HG02973 (cell line): ENCODE measurements at regions not wholly inside any gene's neighbourhood (a gene's known extent, or its start where the extent isn't known, plus 50 kb on each side); places are given as distances from the start of the nearest gene placed in this dataset.
"Not testable (repeated sequence)": the region's sequence is repeated elsewhere in the genome, so short reads cannot be mapped to it uniquely, and the experiment has no call there.

Experiments
- ATAC-seq: cut with Tn5 transposase; IDR thresholded peaks from one replicate; pipeline ENCODE4 v1.9.1; 2021; ENCODE audit warnings: moderate library complexity; ENCODE audit not compliant: unreplicated experiment

DNA sequence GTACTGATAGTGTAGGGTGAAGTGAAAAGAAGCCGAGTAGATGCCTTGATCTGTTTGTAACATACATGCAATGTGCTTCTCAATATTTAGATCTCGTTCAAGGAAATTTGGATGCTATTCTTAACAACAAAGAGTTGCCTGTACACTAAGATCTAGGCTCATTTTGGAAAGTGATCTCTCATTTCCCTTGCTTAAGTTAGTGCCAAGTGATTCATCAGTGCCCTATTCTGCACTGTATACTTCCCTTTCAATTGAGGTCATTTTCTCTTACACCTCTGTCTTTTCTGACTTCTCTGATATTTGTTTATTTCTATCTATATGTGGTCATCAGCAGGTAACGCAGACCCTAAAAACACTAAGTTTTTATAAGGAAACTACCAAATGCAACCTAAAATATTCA lies 528.6 kb upstream of the PTPRD start:
- no peak for ATAC-seq

DNA sequence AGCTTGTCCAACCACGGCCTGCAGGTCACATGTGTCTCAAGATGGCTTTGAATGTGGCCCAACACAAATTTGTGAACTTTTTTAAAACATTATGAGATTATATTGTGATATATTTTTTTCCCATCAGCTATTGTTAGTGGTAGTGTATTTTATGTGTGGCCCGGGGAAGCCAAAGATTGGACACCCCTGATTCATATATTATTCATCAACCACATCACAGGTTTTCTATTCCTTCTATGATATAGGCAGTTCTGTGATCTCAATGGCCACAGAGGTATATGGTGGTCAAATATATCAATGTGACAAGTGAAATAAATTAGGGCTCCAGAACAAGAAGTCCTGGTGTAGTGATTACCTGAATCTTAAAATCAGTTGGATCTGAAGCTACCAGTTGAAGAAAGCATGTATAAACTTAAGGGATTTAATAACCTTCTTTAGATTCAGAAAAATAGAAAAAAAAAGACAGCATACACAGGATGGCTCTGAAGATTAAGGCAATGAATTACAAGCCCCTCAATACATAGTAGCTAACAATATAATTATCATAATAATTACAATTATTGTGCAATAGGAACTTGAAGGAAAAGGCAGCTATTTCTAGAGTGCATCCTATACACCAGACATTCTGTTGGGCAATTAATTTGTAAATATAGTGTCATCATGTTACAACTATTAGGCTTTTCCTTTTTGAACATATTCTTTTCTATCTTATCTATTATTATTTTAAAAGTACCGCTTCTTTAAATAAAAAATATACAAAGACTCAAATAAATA lies 530.4 kb upstream of the PTPRD start:
- no peak for ATAC-seq

DNA sequence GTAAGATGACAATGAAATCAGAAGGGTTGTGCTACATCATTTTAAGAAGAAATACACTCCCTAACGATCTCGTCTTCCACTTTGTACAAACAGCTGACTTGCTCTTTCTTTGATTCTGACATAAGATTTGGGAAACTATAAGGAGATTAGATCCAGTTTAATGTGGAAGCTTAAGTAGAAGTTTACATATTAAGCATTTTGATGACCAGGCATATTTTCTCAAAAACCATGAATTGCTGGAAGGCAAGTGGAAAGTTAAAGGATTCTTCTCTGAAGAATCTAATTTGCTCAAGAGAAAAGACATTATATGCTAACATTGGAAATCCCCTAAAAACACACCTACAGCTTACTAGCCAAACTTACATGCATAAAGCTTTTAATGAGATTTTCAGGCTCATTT lies 531.9 kb upstream of the PTPRD start:
- no peak for ATAC-seq

DNA sequence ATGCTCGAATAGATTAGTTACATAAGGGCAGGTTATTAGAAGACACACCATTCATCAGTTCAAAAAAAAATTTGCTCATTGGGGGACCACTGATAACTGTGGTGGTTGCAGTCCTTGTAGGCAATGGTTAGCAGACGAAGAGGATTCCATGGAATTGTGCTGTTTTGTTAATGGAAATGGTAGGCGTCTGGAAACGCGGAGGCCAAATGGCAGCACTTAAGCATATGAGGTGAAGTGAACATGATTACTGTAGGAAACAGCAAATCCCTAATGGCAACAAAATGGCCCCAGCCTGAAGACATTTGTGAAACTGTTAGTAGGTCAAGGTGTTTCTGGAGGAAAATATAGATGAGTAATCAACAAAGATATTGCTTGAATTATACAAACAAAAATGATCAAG lies 535.4 kb upstream of the PTPRD start:
- no peak for ATAC-seq

DNA sequence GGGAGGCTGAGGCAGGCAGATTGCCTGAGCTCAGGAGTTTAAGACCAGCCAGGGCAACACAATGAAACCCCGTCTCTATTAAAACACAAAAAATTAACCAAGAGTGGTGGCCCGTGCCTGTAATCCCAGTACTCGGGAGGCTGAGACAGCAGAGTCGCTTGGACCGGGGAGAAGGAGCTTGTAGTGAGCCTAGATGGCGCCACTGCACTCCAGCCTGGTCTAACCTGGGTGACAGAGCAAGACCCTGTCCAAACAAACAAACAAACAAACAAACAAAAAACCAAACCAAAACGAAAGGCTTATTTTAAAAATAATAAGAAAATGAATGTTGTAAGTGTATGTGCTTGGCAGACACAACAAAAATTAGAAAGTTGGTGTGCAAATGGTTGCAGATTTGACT lies 536.3 kb upstream of the PTPRD start:
- no peak for ATAC-seq

DNA sequence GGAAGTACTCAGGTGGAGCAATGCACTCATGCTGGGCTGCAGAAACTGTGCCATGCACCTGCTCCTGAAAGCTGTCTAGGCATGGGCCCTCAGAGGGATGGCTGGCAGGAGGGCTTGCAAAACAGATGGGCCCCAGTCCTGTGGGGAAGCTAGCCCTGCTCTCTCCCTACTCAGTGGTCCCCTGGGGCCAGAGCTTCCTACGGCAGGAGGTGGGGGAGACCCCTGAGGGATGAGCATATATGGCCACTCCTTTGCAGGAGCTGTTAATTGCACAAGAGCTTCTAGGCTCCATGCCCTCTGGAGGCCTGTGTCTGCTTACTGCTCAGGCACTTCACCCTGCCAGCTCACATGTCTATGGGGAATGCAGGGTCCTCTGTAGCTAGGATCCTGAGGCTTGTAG lies 545.3 kb upstream of the PTPRD start:
- ATAC-seq, result no peak

DNA sequence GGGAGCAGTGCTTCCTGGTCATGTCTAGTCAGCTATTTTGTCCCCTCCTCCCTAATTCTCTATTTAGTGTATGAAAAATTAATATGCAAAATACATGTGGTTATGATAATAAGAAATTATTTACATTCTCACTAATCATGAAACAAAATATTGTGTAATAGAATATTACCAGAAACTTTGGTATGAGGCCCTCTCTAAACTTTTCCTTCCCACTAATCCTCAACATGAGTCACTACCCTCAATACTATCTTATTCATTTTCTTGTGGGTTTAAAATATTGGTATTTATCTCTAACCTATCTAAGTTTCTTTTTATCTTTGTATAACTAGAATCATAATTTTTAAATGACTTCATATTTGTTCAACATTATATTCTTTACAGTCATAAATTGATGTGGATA lies 545.9 kb upstream of the PTPRD start:
- no peak for ATAC-seq

DNA sequence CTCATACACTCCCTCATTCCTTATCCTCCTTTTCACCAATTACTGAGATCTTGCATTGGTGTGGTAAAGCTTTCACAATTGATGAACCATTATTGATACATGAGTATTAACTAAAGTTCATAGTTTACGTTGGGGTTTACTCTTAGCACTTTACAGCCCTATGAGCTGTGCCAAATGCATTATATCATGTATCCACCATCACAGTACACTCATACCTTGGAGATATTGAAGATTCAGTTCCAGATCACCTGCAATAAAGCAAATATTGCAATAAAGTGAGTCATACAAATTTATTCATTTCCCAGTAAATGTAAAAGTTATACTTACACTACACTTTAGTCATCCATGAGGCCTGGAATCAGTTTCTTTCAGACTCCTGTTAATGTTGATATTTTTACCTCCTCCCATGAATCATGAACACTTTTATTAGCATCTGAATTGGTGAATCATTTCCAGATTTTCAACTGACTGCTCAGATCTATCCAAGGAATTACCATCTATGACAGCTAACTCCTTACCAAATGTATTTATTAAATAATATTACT lies 546.6 kb upstream of the PTPRD start:
- no peak for ATAC-seq

DNA sequence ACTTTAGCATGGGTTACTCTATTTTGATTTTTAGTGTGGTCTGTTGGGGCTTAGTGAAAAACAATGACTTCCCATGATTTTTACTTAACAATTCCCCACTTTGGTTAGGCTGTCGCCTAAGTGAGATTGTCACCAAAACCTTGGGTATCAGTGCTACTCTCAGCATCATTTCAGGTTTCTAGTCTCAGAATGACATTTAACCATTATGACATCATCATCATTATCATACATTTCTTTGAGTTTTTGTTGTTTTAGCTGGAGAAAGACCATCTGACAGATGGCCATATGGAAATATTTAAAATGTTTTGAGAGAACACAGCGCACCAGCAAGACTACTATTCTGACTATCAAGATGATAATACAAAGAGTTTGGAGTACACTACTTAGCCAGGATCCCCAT lies 551.0 kb upstream of the PTPRD start:
- no peak for ATAC-seq

DNA sequence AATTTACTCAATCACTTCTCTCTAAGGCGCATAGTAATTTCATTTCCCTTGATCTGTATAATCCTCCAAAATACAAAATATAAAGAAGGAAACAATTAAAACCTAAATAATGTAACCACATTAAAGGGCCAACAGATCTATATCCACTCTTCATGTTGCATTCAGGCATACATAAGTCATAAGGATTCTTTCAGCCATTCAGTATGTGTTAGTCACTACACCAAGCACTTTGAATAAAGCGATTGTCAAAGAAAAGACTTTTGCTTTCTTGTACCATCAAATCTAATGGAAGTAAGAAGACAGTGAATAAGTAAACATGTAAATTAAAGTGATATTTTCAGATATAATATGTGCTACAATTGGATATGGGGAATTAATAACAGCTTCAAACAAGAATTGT lies 569.2 kb upstream of the PTPRD start:
- ATAC-seq, result no peak

DNA sequence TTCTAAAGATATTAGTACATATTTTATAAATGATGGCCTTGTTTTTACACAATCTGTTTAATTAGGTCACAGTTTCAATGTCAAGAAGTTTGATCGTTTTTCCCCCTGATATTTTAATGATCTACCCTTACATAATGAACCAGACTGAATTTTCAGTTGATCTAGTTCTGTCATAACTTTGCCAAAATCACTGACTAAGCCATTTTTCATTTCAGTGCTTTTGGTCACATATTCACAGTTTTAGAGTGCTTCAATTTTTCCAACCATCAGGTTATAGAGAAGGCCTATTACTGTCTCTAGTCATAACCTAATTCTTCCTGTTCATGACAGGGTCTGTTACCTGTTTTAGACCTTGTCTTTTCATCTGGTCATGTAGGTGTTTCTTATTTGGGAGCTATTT lies 577.9 kb upstream of the PTPRD start:
- ATAC-seq, result no peak

DNA sequence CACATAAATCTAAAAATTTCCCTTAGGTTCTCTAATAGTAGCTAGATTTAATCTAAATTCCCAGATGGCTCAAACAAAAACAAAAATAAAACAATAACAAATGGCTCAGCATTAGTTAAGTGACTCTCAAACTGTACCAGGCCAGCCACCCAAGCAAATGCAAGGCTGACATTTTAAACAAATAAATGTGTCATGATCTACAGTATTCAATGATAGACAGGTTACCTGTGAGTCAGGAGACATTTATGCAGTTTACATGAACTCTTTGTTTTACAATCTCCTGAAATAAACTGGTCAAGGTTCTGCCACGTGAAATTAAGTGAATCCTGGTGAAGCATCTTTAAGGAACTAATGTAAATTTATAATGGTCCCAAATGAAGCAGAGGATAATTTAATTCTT lies 580.2 kb upstream of the PTPRD start:
- ATAC-seq, result no peak

DNA sequence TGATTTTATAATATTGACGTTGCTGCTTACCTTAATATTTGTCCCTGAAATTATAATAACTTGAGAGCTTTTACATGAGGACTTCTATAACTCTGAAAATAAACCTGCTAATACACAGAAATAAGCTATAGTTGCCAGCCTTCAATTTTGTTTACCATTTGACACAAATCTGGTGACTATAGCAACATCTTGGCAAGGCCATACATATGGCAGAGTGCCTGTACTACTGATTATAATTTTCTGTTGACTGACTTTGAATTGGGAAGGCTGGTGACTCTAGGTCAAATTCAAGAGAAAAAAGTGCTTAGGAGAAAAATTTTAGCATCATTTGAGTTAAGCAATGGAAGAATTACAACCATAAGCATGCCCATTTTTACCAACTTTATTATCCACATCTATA lies 581.4 kb upstream of the PTPRD start:
- no peak for ATAC-seq

DNA sequence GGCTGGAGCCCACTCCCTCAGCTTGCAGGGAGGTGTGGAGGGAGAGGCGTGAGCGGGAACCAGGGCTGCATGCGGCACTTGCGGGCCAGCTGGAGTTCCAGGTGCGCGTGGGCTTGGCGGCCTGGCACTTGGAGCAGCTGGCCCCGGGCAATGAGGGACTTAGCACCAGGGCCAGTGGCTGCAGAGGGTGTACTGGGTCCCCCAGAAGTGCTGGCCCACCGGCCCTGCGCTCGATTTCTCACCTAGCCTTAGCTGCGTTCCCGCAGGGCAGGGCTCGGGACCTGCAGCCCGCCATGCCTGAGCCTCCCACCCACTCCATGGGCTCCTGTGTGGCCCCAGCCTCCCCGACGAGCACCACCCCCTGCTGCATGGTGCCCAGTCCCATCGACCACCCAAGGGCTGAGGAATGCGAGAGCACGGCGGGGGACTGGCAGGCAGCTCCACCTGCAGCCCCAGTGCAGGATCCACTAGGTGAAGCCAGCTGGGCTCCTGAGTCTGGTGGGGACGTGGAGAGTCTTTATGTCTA lies 584.1 kb upstream of the PTPRD start:
- ATAC-seq, result not testable (repeated sequence)

DNA sequence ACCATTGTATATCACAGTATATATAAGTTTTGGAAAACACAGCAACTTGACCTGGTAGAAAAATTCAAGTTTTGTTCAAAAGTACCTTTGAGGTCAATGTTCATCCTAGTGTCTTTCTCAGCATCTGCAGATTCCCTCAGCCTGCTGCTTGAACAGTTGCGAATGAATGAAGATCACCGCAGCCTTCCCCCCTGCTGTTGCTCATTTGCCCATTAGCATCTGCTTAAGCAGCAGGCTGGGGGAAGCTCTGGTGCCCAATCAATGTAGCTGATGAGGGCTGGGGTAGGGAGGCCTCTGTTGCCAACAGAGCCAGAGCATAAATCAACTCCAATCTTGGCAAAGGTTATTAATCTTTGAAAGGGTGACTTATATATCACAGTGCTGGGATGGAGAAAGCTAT lies 586.5 kb upstream of the PTPRD start:
- ATAC-seq, result no peak

DNA sequence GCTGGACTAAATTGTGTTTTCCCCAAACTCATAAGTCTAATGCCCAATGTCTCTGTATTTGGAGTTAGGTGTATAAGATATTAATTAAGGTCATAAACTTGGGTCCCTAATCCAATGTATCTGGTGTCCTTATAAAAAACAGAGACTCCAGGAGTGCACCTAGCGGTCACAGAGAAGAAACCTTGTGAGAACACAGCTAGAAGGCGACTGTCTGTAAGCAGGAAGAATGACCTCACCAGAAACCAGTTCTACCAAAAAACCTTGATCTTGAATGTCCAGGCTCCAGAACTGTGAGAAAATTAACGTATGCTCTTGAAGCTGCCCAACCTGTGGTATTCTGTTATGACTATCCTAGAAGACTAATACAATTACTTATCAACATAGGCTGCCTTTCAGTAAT lies 591.7 kb upstream of the PTPRD start:
- ATAC-seq, result no peak

DNA sequence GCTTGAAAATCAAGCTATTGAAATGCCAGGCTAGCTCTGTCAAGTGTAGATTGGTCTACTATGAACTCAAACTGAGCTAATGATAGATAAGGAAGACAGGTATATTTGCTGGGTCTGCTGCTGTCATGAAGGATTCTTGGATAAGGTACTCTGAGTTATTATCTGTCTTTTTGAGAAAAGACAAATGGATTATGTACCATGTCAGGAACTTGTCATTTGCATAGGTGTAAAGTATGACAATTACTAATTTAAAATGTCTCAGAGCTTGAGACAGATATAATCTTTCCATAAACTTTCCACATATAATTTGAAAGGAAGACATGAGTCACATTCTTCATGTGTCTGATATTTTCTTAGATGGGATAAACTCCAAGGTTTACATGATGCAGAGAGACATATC lies 594.1 kb upstream of the PTPRD start:
- ATAC-seq, result no peak

DNA sequence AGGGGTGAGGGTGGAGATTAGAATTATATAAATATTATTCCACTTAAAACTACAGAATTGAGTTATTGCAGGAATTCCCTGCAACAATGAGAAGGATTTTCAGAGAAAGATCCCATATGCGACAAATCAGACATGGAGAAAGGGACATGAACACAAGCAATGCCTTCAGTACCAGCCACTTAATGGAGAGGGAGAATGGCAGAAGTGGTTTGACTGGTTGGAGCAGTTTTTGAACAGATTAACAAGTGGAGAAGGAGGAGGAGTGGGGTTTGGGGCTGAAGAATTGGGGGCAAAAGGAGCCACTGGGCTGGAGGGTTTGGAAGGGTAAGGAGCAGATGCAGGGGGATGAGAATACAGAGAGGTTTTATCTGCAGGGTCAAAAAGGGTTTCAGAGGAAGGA lies 620.9 kb upstream of the PTPRD start:
- ATAC-seq, result no peak

DNA sequence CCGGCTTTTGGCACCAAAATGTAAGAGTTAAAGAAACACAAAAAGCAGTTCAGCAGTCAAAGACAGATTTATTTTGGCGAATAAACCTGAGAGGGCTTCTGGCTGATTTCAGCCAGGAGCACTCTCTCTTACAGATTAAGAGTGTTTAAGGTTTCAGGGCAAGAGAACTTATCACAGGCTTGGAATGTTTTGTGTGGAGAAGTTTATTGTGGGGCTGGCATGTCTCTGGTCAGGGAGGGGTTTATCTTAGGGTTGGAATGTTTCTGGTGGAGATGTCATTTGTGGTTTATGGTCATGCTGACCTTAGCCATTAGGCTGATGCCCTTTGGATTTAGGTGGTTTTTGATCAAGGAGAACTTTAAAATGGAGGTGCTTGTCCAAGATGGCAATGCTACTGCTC lies 622.3 kb upstream of the PTPRD start:
- no peak for ATAC-seq

DNA sequence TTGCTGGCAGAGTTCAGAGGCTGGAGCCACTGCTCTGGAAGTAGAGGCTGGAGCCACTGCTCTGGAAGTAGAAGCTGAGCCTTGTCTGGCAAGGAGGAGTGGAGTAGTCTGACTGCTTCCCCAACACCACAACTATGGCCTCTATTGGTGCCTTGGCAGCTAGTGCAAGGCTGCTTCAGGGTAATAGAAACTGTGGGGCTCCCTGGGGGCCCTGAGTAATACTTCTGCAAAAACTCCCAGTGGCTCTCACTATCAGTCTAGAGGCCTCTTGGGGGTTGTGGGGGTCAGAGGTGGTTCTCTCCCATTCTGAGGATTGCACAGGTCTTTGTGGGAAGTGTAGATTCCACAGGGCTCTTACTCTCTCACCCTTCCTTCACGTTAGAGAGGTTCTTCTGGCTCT lies 629.0 kb upstream of the PTPRD start:
- ATAC-seq, result no peak

DNA sequence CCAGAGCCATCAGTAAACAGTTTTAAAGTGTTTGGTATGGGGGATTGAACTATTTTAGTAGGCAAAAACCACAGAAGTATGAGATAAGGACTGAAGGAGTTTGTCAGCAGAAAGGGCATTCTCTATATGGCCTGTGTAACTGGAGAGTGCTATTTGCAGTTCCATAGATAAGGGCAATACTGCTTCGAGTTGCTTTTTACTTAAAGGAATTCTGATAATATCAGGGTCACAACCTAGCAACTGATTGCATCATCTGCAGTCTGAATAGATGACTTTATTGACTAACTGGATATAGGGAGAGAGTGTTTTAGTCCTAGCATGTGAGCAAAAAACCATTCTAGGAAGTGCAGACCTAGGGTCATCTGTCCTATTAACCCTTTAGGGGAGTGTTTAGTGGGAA lies 645.2 kb upstream of the PTPRD start:
- ATAC-seq, result no peak

DNA sequence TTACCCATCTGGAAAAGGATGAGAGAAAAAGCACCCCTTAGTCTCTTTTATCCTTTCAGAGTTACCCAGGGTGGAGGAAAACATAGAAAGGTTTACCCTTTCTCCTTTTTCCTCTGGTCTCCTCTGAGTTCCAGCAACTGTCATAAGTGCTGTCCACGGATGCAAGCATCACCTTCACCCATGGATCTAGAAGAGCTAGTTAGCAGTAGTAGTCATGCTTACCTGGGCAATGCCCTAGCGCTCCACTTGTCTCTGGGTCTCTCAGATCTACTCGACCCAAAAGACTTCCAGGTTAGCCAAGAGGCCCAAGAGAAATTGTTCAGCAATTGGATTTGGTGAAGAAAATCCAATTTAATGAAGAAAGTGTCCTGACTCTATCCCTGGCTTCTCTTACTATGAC lies 656.2 kb upstream of the PTPRD start:
- no peak for ATAC-seq

DNA sequence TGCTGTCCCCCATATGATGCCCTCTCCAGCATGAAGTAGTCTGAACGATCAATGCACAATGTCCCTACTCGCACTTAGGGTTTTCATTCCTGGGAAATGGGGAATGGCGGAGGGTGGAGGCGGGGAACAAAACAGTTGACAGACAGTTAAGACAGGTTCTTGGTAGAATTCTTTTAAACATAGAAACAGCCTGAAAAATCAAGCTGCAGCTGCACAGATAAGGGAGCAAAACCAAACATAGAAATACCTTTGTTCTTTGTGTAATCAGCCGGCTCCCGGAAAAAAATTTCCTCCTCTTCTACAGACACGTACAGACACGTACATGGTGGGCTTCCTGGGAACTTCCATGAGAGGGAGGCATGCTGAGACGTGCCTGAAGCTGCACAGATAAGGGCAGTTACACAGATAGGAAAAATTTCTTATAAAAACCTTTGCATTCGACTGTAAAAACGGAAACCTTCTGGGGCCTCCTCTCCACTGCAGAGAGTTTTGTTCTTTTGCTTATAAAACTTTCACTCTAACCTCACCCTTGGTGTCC lies 662.4 kb upstream of the PTPRD start:
- ATAC-seq, result no peak
